Central memory CD8-positive, alpha-beta T cell (primary cell): ENCODE measurements at regions not wholly inside any gene's neighbourhood (a gene's known extent, or its start where the extent isn't known, plus 50 kb on each side); places are given as distances from the start of the nearest gene placed in this dataset.

Experiments
- ATAC-seq: fragments of 150-1000 bp; cut with Tn5 transposase; replicated peaks from 2 replicates; pipeline ENCODE4 v1.10.0; 2022; ENCODE audit warnings: mild to moderate bottlenecking, moderate FRiP score, moderate number of reproducible peaks; ENCODE audit not compliant: poor library complexity, severe bottlenecking; ENCODE audit errors: extremely low read depth
- DNase-seq, 2 donors: peaks; one replicate each; pipeline ENCODE4 v3.0.0; 2021; ENCODE audit warnings: low spot score in 2 of 2
- H3K27ac Mint-ChIP-seq: one replicate; pipeline ENCODE4 v1.8.0; 2022; ENCODE audit warnings: low read depth, mild to moderate bottlenecking, moderate library complexity, mixed read lengths
- H3K27me3 Mint-ChIP-seq: one replicate; pipeline ENCODE4 v1.8.0; 2022; ENCODE audit warnings: mixed read lengths
- H3K36me3 Mint-ChIP-seq: one replicate; pipeline ENCODE4 v1.8.0; 2022; ENCODE audit warnings: mild to moderate bottlenecking, moderate library complexity, mixed read lengths; ENCODE audit not compliant: insufficient read depth
- H3K4me1 Mint-ChIP-seq: one replicate; pipeline ENCODE4 v1.8.0; 2022; ENCODE audit warnings: mixed read lengths
- H3K4me3 Mint-ChIP-seq: one replicate; pipeline ENCODE4 v1.8.0; 2022; ENCODE audit warnings: mild to moderate bottlenecking, moderate library complexity, mixed read lengths
- H3K9me3 Mint-ChIP-seq: one replicate; pipeline ENCODE4 v1.8.0; 2022; ENCODE audit warnings: mixed read lengths

- Mint-ChIP-seq H3K27me3 (no peaks in the 10 kb centered on the region), H3K9me3 (peaks cover 22% of the 10 kb centered on the region), H3K27ac (no peak overlapping the region), H3K36me3 (no peaks in the 10 kb centered on the region), H3K4me3 (no peak overlapping the region), H3K4me1 (no peaks in the 10 kb centered on the region)
- no peak for DNase-seq
- no peak for ATAC-seq
These were observed 1026.6 kb downstream of the TMEM182 start for GRCh38 chr2:103788389-103788788.

- H3K27ac Mint-ChIP-seq: no peak overlapping the region
- DNase-seq (no peak), ATAC-seq (no peak)
- H3K36me3 Mint-ChIP-seq: no peaks in the 10 kb centered on the region
- H3K9me3 Mint-ChIP-seq: peaks cover 23% of the 10 kb centered on the region
- H3K4me3 Mint-ChIP-seq: no peak overlapping the region
- H3K27me3 Mint-ChIP-seq: no peaks in the 10 kb centered on the region
- no peaks in the 10 kb centered on the region for H3K4me1 Mint-ChIP-seq
These were observed 1027.1 kb downstream of the TMEM182 start for GRCh38 chr2:103788951-103789350.

DNA sequence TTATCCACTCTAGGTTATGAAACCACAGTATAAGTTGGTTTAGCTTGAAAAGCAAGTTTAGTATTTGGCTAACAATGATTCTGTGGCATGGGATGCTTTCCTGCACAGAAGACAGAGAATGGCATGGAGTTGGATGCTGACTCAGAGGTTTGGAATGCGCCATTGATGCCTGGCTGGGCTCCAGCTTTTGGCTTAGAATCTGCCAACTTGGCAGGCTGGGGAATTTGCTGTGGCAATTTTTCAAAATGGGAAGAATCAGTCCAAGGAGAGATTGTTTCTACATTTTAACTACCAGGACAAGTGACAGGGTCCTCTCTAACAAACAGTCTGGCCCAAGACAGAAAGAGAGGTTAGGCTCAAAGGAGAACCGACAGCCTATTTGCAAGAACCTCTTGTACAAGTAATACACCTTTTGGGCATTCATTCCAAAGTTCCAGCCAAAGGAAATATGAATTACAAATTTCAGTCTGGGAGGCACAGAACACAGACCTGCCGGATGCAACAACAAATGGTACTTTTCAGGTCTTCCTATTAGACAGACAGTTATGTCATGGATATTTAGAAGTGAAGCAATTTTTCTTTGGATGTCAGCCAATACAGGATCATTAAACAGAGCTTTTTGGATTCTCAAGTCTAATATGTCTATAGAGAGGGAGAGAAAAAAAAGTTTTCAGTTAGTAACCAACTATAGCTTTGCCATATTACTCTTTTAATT lies 1027.7 kb downstream of the TMEM182 start:
- no peak for DNase-seq
- H3K9me3 Mint-ChIP-seq: peaks cover 23% of the 10 kb centered on the region
- H3K27me3 Mint-ChIP-seq: no peaks in the 10 kb centered on the region

DNA sequence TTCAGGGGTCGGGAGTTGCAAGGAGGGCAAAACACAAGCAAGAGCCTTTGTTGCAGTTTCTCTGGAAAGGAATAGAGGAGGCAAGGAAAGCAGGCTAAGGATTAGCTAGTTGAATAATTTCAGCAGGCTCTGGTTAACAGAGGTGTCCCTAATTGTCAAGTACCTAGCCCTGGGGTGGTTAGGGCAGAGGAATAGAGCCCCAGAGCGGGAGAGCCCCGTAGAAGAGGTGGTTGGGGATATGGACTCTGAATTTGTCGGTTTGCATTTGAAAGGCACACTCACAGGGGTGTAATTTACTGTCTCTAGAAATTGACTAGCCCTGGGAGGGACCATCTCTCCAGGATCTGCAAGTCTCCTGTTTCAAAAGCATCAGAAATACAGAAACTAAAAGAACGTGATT lies 1030.2 kb downstream of the TMEM182 start:
- H3K9me3 Mint-ChIP-seq: peaks cover 29% of the 10 kb centered on the region
- H3K27ac Mint-ChIP-seq: no peak overlapping the region
- H3K27me3 Mint-ChIP-seq: no peaks in the 10 kb centered on the region
- no peaks in the 10 kb centered on the region for H3K4me1 Mint-ChIP-seq
- H3K4me3 Mint-ChIP-seq: no peak overlapping the region
- H3K36me3 Mint-ChIP-seq: no peaks in the 10 kb centered on the region
- ATAC-seq (no peak), DNase-seq (no peak)

More for the DNA sequence above, 1027.7 kb downstream of the TMEM182 start:
- no peak overlapping the region for H3K4me3 Mint-ChIP-seq
- H3K27ac Mint-ChIP-seq: no peak overlapping the region
- H3K4me1 Mint-ChIP-seq: no peaks in the 10 kb centered on the region
- ATAC-seq: no peak
- no peaks in the 10 kb centered on the region for H3K36me3 Mint-ChIP-seq

DNA sequence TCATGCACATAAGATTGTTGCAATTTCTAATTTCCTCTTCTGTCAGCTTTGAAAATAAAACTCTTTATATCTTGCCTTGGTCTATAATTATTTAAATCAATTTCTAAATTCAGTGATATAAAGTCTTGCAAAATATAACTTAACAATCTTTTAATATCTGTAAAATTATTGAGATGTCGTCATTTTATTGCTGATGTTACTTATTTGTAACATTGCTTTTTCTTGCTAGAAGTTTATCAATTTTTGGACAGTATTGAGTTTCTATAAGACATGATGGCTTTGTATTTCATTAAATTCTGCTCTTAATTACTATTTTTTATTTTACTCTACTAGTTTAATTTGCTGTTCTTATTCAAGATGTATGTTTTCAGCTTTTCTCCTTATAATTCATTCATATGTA lies 1036.5 kb downstream of the TMEM182 start:
- ATAC-seq (no peak), DNase-seq (no peak)
- peaks cover 30% of the 10 kb centered on the region for H3K9me3 Mint-ChIP-seq
- no peaks in the 10 kb centered on the region for H3K36me3 Mint-ChIP-seq
- no peaks in the 10 kb centered on the region for H3K4me1 Mint-ChIP-seq
- no peak overlapping the region for H3K27ac Mint-ChIP-seq
- no peaks in the 10 kb centered on the region for H3K27me3 Mint-ChIP-seq
- no peak overlapping the region for H3K4me3 Mint-ChIP-seq

DNA sequence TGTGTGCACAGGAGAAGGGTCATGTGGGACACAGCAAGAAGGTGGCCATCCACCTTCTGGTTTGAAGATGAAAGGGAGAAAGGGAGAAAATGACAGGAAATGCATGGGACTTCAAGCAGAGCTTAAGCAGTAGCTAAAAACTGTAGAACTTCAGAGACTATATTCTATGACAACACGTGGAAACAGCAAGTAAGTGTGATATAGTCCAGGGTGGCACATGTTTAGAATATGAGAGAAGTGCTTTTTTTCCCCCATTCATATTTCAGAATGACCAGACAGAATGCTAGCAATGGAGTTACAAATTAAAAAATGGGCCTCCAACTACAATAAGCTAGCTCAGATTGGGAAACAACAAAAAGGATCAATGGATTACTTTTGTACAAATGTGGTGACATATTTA lies 1042.2 kb downstream of the TMEM182 start:
- Mint-ChIP-seq H3K9me3 (peaks cover 30% of the 10 kb centered on the region), H3K4me3 (no peak overlapping the region), H3K27ac (no peak overlapping the region), H3K27me3 (no peaks in the 10 kb centered on the region), H3K36me3 (no peaks in the 10 kb centered on the region), H3K4me1 (no peaks in the 10 kb centered on the region)
- DNase-seq (no peak), ATAC-seq (no peak)

- H3K36me3 Mint-ChIP-seq: no peaks in the 10 kb centered on the region
- H3K4me3 Mint-ChIP-seq: no peak overlapping the region
- DNase-seq (no peak), ATAC-seq (no peak)
- H3K27ac Mint-ChIP-seq: no peak overlapping the region
- H3K4me1 Mint-ChIP-seq: no peaks in the 10 kb centered on the region
- no peaks in the 10 kb centered on the region for H3K27me3 Mint-ChIP-seq
- H3K9me3 Mint-ChIP-seq: peaks cover 33% of the 10 kb centered on the region
These were observed 1043.9 kb downstream of the TMEM182 start for GRCh38 chr2:103805746-103806145.

- DNase-seq (no peak), ATAC-seq (no peak)
- Mint-ChIP-seq H3K27ac (no peak overlapping the region), H3K4me1 (no peaks in the 10 kb centered on the region), H3K27me3 (no peaks in the 10 kb centered on the region), H3K4me3 (no peak overlapping the region), H3K9me3 (peaks cover 17% of the 10 kb centered on the region), H3K36me3 (no peaks in the 10 kb centered on the region)
These were observed 1045.1 kb upstream of the POU3F3 start for GRCh38 chr2:103808814-103809213.

GRCh38 chr2:103809415-103809814 lies 1044.5 kb upstream of the POU3F3 start:
- Mint-ChIP-seq H3K27ac (no peak overlapping the region), H3K9me3 (peaks cover 18% of the 10 kb centered on the region), H3K36me3 (no peaks in the 10 kb centered on the region), H3K4me1 (no peaks in the 10 kb centered on the region), H3K27me3 (no peaks in the 10 kb centered on the region), H3K4me3 (no peak overlapping the region)
- DNase-seq (no peak), ATAC-seq (no peak)

DNA sequence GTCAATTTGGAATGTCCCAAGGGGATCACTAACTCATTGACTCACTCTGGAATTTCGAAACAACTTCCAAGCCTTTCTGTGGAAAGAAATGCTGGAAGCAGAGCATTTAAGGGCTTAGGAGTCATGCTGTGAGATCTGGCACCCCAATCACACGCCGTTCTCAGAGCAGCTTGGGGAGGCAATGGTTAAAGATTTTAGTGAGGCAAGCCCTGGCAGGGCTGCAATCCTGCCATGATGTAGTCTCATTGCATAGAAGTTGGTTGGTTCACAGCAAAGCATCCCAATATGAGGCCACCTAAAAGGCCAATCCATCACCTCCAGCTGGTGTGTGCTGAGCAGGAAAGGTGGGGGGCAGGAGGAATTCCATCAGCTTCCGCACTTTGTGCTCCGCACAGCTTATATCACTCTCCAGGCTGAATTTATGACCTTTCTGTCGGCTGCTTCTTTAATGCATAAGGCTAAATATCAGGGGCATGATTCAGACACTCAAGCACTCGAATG lies 1043.9 kb upstream of the POU3F3 start:
- H3K9me3 Mint-ChIP-seq: peaks cover 18% of the 10 kb centered on the region
- no peak overlapping the region for H3K4me3 Mint-ChIP-seq
- DNase-seq: no peak
- no peak for ATAC-seq
- no peaks in the 10 kb centered on the region for H3K36me3 Mint-ChIP-seq
- no peak overlapping the region for H3K27ac Mint-ChIP-seq
- H3K4me1 Mint-ChIP-seq: no peaks in the 10 kb centered on the region
- H3K27me3 Mint-ChIP-seq: no peaks in the 10 kb centered on the region

DNA sequence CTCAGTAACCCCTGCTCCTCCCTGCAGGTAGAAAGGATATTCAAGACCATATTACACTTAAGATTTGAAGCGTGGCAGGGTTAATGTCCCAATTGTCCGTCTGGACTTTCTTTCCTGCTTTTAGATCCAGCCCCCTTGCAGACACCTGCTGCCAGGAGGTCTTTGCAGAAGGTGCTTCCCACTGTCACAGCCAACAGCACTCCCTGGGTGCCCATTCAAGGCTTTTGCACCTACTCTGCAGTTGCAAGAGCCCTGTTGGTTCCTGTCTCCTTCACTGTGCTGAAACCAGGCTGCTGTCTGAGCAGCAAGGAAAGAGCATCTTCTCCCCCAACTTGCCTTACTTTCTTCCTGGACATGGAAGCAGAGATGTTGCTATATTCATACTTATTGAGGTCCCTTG lies 1043.0 kb upstream of the POU3F3 start:
- no peak for DNase-seq

DNA sequence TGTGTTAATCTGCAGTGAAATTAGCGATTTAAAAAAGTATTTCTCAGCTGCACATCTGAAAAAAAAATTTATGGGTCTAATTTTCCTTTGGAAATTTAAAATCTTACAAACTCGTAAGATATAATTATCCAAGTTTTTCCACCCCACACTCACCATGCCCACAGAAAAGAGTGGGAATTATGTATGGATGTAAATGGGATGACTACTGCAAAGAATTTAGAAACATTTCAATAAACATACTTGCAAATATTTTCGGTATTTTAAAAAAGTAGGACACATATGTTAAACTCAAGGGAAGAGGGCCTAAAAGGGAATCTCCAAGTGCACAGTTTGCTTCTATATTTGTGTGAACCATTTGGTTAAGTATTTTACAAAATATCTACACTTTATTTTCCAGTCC lies 1039.9 kb upstream of the POU3F3 start:
- Mint-ChIP-seq H3K27ac (no peak overlapping the region), H3K4me1 (no peaks in the 10 kb centered on the region), H3K36me3 (no peaks in the 10 kb centered on the region), H3K27me3 (no peaks in the 10 kb centered on the region), H3K9me3 (peaks cover 10% of the 10 kb centered on the region), H3K4me3 (no peak overlapping the region)
- ATAC-seq (no peak), DNase-seq (no peak)

More for the DNA sequence above, 1043.0 kb upstream of the POU3F3 start:
- no peaks in the 10 kb centered on the region for H3K27me3 Mint-ChIP-seq
- no peaks in the 10 kb centered on the region for H3K36me3 Mint-ChIP-seq
- no peak for ATAC-seq
- H3K4me3 Mint-ChIP-seq: no peak overlapping the region
- no peak overlapping the region for H3K27ac Mint-ChIP-seq
- peaks cover 18% of the 10 kb centered on the region for H3K9me3 Mint-ChIP-seq
- no peaks in the 10 kb centered on the region for H3K4me1 Mint-ChIP-seq

- H3K36me3 Mint-ChIP-seq: no peaks in the 10 kb centered on the region
- H3K9me3 Mint-ChIP-seq: peaks cover 5% of the 10 kb centered on the region
- DNase-seq: no peak
- H3K27me3 Mint-ChIP-seq: no peaks in the 10 kb centered on the region
- ATAC-seq: no peak
- no peaks in the 10 kb centered on the region for H3K4me1 Mint-ChIP-seq
- no peak overlapping the region for H3K4me3 Mint-ChIP-seq
- H3K27ac Mint-ChIP-seq: no peak overlapping the region
These were observed 1038.2 kb upstream of the POU3F3 start for GRCh38 chr2:103815731-103816130.
